OCI-LY3 (cell line): ENCODE measurements at regions not wholly inside any gene's neighbourhood (a gene's known extent, or its start where the extent isn't known, plus 50 kb on each side); places are given as distances from the start of the nearest gene placed in this dataset.

Source experiments
- H2AFZ ChIP-seq: fragments of 200-600, 300-600 bp; shearing (Covaris generic); 2 replicates; pipeline ENCODE4 v1.6.0; 2014; ENCODE audit warnings: antibody characterized with exemption, low read depth, low read length
- H3K27ac ChIP-seq: fragments of 200-600, 300-600 bp; sonication (generic); 2 replicates; pipeline ENCODE4 v1.5.1; 2014; ENCODE audit warnings: mild to moderate bottlenecking, low read length, moderate library complexity, mixed read lengths
- H3K27me3 ChIP-seq: fragments of 200-600, 300-600 bp; sonication (generic); 2 replicates; pipeline ENCODE4 v1.6.1; 2014; ENCODE audit warnings: low read depth, low read length, mixed read lengths
- H3K36me3 ChIP-seq: fragments of 200-600, 300-600 bp; sonication (generic); replicated peaks from 2 replicates; pipeline ENCODE3; 2014; ENCODE audit warnings: low read depth, low read length, mixed read lengths
- H3K4me1 ChIP-seq: fragments of 300-600, 200-600 bp; sonication (generic); 2 replicates; pipeline ENCODE4 v1.6.1; 2014; ENCODE audit warnings: low read length, mixed read lengths
- H3K4me2 ChIP-seq: fragments of 200-600, 300-600 bp; sonication (generic); 2 replicates; pipeline ENCODE4 v1.6.1; 2014; ENCODE audit warnings: low read length, mixed read lengths
- H3K4me3 ChIP-seq: fragments of 300-600, 200-600 bp; sonication (generic); 2 replicates; pipeline ENCODE4 v1.5.1; 2014; ENCODE audit warnings: antibody characterized with exemption, mild to moderate bottlenecking, low read length, moderate library complexity
- H3K79me2 ChIP-seq: fragments of 300-600, 200-600 bp; shearing (Covaris generic); 2 replicates; pipeline ENCODE4 v1.6.1; 2014; ENCODE audit warnings: mild to moderate bottlenecking, low read length, mixed read lengths
- H3K9ac ChIP-seq: fragments of 300-600, 200-600 bp; shearing (Covaris generic); 2 replicates; pipeline ENCODE4 v1.6.0; 2014; ENCODE audit warnings: mild to moderate bottlenecking, low read length, moderate library complexity
- H3K9me3 ChIP-seq: fragments of 200-600, 300-600 bp; shearing (Covaris generic); 2 replicates; pipeline ENCODE4 v1.6.1; 2014; ENCODE audit warnings: low read length, mixed read lengths; ENCODE audit not compliant: insufficient read depth
- H4K20me1 ChIP-seq: fragments of 200-600, 300-600 bp; sonication (generic); 2 replicates; pipeline ENCODE4 v1.6.1; 2016; ENCODE audit warnings: low read length, mixed read lengths; ENCODE audit not compliant: insufficient read depth
- EZH2phosphoT487 ChIP-seq: fragments of 200-600 bp; shearing (Covaris generic); IDR thresholded peaks from 2 replicates; pipeline ENCODE4 v1.6.1; 2018; ENCODE audit warnings: antibody characterized with exemption, mixed run types, low read depth
- TF ChIP-seq, protein P1 (sequence below): fragments of 200-600, 300-600 bp; sonication (generic); IDR thresholded peaks from 2 replicates; pipeline ENCODE4 v1.5.1; 2014; ENCODE audit warnings: antibody characterized with exemption, low read length, low read depth

DNA sequence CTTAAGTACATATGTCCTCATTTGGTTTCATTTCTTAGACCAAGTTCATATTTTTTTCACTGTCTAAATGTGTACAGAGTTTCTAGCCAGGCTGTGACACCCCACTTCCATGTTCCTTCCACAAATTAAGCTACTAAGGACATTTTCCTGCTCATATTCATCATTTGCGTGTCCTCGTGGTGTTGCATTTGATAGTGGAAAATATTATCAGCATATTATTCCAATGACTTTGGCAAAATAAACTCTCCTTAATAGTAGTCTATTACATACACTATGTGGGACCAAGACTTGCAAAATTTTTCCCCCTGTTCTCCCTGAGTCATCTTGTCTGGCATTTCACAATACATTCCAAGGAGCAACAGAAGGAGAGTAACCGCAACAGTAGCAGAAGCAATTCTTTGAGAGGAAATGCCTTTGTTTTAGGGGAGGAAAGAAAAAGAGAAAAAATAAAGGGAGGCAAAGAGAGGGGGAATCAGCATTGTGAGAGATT is 599.2 kb downstream of the COL12A1 start:
- TF ChIP-seq, protein P1, sequence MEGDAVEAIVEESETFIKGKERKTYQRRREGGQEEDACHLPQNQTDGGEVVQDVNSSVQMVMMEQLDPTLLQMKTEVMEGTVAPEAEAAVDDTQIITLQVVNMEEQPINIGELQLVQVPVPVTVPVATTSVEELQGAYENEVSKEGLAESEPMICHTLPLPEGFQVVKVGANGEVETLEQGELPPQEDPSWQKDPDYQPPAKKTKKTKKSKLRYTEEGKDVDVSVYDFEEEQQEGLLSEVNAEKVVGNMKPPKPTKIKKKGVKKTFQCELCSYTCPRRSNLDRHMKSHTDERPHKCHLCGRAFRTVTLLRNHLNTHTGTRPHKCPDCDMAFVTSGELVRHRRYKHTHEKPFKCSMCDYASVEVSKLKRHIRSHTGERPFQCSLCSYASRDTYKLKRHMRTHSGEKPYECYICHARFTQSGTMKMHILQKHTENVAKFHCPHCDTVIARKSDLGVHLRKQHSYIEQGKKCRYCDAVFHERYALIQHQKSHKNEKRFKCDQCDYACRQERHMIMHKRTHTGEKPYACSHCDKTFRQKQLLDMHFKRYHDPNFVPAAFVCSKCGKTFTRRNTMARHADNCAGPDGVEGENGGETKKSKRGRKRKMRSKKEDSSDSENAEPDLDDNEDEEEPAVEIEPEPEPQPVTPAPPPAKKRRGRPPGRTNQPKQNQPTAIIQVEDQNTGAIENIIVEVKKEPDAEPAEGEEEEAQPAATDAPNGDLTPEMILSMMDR, result no peak
- no peak for TF ChIP-seq EZH2phosphoT487
- no peaks in the 10 kb centered on the region for H3K79me2 ChIP-seq
- H3K27ac ChIP-seq, result no peak overlapping the region
- H2AFZ ChIP-seq, result no peak overlapping the region
- H3K4me1 ChIP-seq, result peaks cover 24% of the 10 kb centered on the region
- no peak overlapping the region for H3K4me3 ChIP-seq
- no peak overlapping the region for H3K9ac ChIP-seq
- H4K20me1 ChIP-seq, result no peaks in the 10 kb centered on the region
- no peaks in the 10 kb centered on the region for H3K36me3 ChIP-seq
- no peaks in the 10 kb centered on the region for H3K27me3 ChIP-seq
- no peak overlapping the region for H3K4me2 ChIP-seq
- H3K9me3 ChIP-seq, result no peaks in the 10 kb centered on the region

DNA sequence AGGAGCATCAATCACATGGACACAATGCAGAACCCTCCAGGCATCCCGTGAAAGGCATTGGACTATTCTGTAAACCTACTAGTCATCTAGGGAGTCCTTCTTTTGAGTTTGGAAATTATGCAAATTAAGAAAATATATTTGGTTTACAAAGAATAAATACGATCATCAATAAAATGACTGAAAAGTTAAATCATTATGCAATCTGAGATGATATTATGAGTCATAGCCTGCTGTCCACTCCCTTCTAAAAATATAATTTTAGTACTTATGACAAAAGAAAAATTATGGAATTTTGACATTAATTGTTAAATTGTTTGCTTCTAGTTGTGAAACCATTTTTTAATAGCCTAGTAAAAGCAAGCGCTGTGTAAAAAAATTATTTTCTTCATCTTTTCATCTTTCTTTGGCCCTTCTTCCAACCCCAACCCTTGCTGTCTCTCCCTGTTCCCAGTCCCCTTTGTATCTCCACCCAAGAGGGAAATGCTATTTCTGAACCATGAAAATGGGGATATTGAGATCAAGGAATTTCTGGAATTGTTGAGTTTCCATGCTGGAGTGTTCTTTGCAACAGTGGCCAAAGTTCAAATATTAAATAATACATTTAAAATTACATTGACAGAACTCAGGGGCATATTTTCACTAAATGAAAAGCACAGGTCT is 599.8 kb downstream of the COL12A1 start:
- H2AFZ ChIP-seq, result no peak overlapping the region
- H3K9ac ChIP-seq, result no peak overlapping the region
- no peak overlapping the region for H3K4me2 ChIP-seq
- no peaks in the 10 kb centered on the region for H3K36me3 ChIP-seq
- H4K20me1 ChIP-seq, result no peaks in the 10 kb centered on the region
- no peaks in the 10 kb centered on the region for H3K9me3 ChIP-seq
- H3K4me1 ChIP-seq, result peaks cover 28% of the 10 kb centered on the region
- TF ChIP-seq, protein P1, result no peak
- no peak for TF ChIP-seq EZH2phosphoT487
- H3K27ac ChIP-seq, result no peak overlapping the region
- no peaks in the 10 kb centered on the region for H3K27me3 ChIP-seq
- no peak overlapping the region for H3K4me3 ChIP-seq
- no peaks in the 10 kb centered on the region for H3K79me2 ChIP-seq

DNA sequence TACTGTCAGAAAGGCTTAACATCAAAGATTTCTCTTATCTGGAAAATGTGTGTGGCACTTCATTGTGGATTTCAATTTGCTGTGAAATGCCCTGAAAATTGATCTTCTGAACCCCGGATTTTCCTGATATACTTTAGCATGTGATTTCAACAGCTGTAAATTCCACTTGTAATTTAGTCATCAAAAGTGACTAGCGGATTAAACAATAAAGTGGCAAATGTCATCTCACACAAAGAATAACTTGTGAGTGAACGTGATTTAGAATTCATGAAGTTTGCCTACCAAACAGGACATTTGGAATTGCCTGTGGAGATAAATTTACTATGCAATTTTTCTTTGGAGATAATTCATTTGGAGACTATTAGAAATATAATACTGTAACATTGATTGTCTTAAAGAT is 601.6 kb downstream of the COL12A1 start:
- no peak overlapping the region for H3K27ac ChIP-seq
- H3K36me3 ChIP-seq, result peaks cover 5% of the 10 kb centered on the region
- peaks cover 22% of the 10 kb centered on the region for H3K4me1 ChIP-seq
- no peaks in the 10 kb centered on the region for H3K9me3 ChIP-seq
- H3K9ac ChIP-seq, result no peak overlapping the region
- no peak overlapping the region for H3K4me2 ChIP-seq
- H3K79me2 ChIP-seq, result no peaks in the 10 kb centered on the region
- no peak for TF ChIP-seq EZH2phosphoT487
- TF ChIP-seq, protein P1, result no peak
- H3K27me3 ChIP-seq, result no peaks in the 10 kb centered on the region
- H2AFZ ChIP-seq, result no peak overlapping the region
- H3K4me3 ChIP-seq, result no peak overlapping the region
- no peaks in the 10 kb centered on the region for H4K20me1 ChIP-seq

DNA sequence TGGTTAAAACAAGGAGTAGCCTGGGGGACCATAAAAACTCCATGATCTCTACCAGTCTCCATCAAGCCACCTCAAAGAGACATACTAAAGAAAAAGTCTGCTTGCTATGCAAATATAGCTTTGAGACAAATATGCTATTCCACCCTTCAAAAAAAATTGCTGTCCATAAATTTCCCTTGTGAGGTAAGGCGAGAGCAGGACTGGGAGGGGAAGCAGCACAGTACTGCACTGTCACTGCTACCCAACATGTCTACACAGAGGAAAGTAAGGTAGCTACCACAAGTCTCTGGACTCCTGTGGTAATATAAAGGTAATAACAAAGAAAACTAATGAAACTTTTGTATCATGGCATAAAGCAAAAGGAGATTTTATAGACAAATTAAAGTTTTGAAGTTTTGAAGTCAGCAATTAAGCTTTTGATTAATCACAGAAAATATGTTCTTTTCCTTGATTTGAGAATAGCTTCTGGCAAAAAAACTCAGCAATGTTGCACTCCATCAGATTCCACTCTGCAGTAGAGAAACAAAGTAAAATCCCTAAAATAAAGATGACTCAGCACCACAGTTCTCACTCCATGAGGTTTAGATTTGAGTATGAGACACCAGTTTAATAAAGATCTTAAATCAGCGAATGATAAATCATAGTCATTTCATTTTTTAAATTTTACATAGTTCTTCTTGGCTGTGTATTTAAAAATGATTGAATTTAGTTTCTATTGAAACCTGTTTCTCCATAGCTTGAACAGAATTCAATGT is 602.4 kb downstream of the COL12A1 start:
- no peak overlapping the region for H3K27ac ChIP-seq
- no peaks in the 10 kb centered on the region for H4K20me1 ChIP-seq
- no peaks in the 10 kb centered on the region for H3K9me3 ChIP-seq
- peaks cover 28% of the 10 kb centered on the region for H3K4me1 ChIP-seq
- no peak overlapping the region for H3K4me2 ChIP-seq
- TF ChIP-seq, protein P1, result no peak
- TF ChIP-seq EZH2phosphoT487, result no peak
- no peaks in the 10 kb centered on the region for H3K79me2 ChIP-seq
- peaks cover 6% of the 10 kb centered on the region for H3K36me3 ChIP-seq
- H3K9ac ChIP-seq, result no peak overlapping the region
- 0 out of 2 replicates have a peak overlapping the region, but pooled peaks have one; percentile 31 for H2AFZ ChIP-seq
- no peak overlapping the region for H3K4me3 ChIP-seq
- H3K27me3 ChIP-seq, result no peaks in the 10 kb centered on the region
